SK-N-SH treated with all-trans-retinoic acid at 6 μM for 48 hours (cell line): ENCODE measurements at regions not wholly inside any gene's neighbourhood (a gene's known extent, or its start where the extent isn't known, plus 50 kb on each side); places are given as distances from the start of the nearest gene placed in this dataset.

ENCODE experiments used
- ATAC-seq: fragments of 200-7000 bp; cut with Tn5 transposase; 3 replicates; pipeline ENCODE4 v1.9.1; 2020; ENCODE audit warnings: mild to moderate bottlenecking, moderate library complexity
- BACH2 ChIP-seq: fragments of 250-450 bp; sonication (Bioruptor Pico); IDR thresholded peaks from 2 replicates; pipeline ENCODE4 v1.9.0; 2021; ENCODE audit warnings: mild to moderate bottlenecking, borderline replicate concordance
- CSDC2 ChIP-seq: fragments of 250-450 bp; sonication (Bioruptor Pico); IDR thresholded peaks from 2 replicates; pipeline ENCODE4 v1.5.0; 2020; ENCODE audit warnings: mild to moderate bottlenecking, moderate library complexity
- CSRNP3 ChIP-seq: fragments of 250-450 bp; sonication (Bioruptor Pico); IDR thresholded peaks from 2 replicates; pipeline ENCODE4 v1.5.1; 2021; ENCODE audit warnings: mild to moderate bottlenecking, moderate library complexity
- GLIS3 ChIP-seq: fragments of 250-450 bp; sonication (Bioruptor Pico); IDR thresholded peaks from 2 replicates; pipeline ENCODE4 v1.5.0; 2020; ENCODE audit warnings: mild to moderate bottlenecking, moderate library complexity
- ISL1 ChIP-seq: fragments of 250-450 bp; sonication (Bioruptor Pico); IDR thresholded peaks from 2 replicates; pipeline ENCODE4 v2.1.2; 2022; ENCODE audit warnings: mild to moderate bottlenecking, moderate library complexity
- RARB ChIP-seq: fragments of 250-450 bp; sonication (Bioruptor Pico); IDR thresholded peaks from 2 replicates; pipeline ENCODE4 v1.8.0; 2021; ENCODE audit warnings: mild to moderate bottlenecking, moderate library complexity
- SNAI2 ChIP-seq: fragments of 250-450 bp; sonication (Bioruptor Pico); IDR thresholded peaks from 2 replicates; pipeline ENCODE4 v1.5.0; 2020; ENCODE audit warnings: mild to moderate bottlenecking, moderate library complexity
- TCF4 ChIP-seq: fragments of 250-450 bp; sonication (Bioruptor Pico); IDR thresholded peaks from 2 replicates; pipeline ENCODE4 v1.8.0; 2021; ENCODE audit warnings: mild to moderate bottlenecking, moderate library complexity, borderline replicate concordance
- TSHZ2 ChIP-seq: fragments of 250-450 bp; sonication (Bioruptor Pico); IDR thresholded peaks from 2 replicates; pipeline ENCODE4 v1.5.0; 2020; ENCODE audit warnings: mild to moderate bottlenecking, moderate library complexity
- ZC3H10 ChIP-seq: fragments of 250-450 bp; sonication (Bioruptor Pico); IDR thresholded peaks from 2 replicates; pipeline ENCODE4 v1.5.1; 2021; ENCODE audit warnings: mild to moderate bottlenecking, moderate library complexity
- ZFP3 ChIP-seq: fragments of 250-450 bp; sonication (Bioruptor Pico); IDR thresholded peaks from 2 replicates; pipeline ENCODE4 v1.5.0; 2020; ENCODE audit warnings: mild to moderate bottlenecking, moderate library complexity
- ZFP30 ChIP-seq: fragments of 450-650 bp; formaldehyde crosslinking; IDR thresholded peaks from 2 replicates; pipeline ENCODE4 v1.5.0; 2022; ENCODE audit warnings: mild to moderate bottlenecking, moderate library complexity
- ZNF565 ChIP-seq: fragments of 450-650 bp; formaldehyde crosslinking; conservative IDR thresholded peaks from 2 replicates; pipeline ENCODE4 v1.5.0; 2020; ENCODE audit warnings: low read depth, mild to moderate bottlenecking, moderate library complexity
- TF ChIP-seq, protein P1 (sequence below): fragments of 250-450 bp; sonication (Bioruptor Pico); IDR thresholded peaks from 2 replicates; pipeline ENCODE4 v1.5.1; 2020; ENCODE audit warnings: low read depth, mild to moderate bottlenecking, moderate library complexity
- TF ChIP-seq, protein P2 (sequence below): fragments of 250-450 bp; sonication (Bioruptor Pico); IDR thresholded peaks from 2 replicates; pipeline ENCODE4 v1.8.0; 2020; ENCODE audit warnings: mild to moderate bottlenecking, moderate library complexity, borderline replicate concordance

GRCh38 chr2:35741556-35741955 lies 614.0 kb upstream of the CRIM1 start (continued):
- no peak for TF ChIP-seq CSRNP3
- TF ChIP-seq TCF4 (CRISPR knock-in tag), result no peak

DNA sequence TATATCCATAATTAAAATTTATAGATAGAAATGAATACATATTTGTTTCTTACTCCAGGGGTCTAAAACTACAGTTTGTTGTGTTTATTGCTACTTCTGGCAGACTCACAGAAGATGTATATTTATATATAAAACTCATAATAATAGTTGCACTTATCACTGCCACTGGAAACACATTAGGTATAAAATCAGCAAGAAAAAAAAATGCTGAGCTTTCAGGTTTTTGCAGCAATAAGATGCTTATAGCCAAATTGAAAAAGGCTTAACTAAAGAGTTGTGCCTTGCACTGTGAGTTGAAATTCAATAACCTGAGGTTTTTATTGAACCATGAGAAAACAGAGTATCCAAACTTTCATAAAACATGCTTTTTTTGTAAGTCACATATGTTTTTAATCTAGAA lies 623.9 kb upstream of the CRIM1 start:
- no peak for ATAC-seq

GRCh38 chr2:35714883-35715282 lies 640.7 kb upstream of the CRIM1 start:
- TF ChIP-seq BACH2 (CRISPR knock-in tag), result no peak
- TF ChIP-seq RARB, result no peak
- TF ChIP-seq, protein P1, sequence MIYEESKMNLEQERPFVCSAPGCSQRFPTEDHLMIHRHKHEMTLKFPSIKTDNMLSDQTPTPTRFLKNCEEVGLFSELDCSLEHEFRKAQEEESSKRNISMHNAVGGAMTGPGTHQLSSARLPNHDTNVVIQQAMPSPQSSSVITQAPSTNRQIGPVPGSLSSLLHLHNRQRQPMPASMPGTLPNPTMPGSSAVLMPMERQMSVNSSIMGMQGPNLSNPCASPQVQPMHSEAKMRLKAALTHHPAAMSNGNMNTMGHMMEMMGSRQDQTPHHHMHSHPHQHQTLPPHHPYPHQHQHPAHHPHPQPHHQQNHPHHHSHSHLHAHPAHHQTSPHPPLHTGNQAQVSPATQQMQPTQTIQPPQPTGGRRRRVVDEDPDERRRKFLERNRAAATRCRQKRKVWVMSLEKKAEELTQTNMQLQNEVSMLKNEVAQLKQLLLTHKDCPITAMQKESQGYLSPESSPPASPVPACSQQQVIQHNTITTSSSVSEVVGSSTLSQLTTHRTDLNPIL (CRISPR knock-in tag), result no peak
- TF ChIP-seq TSHZ2 (CRISPR knock-in tag), result no peak
- no peak for TF ChIP-seq CSDC2 (CRISPR knock-in tag)
- no peak for TF ChIP-seq ZC3H10 (CRISPR knock-in tag)
- no peak for TF ChIP-seq GLIS3 (CRISPR knock-in tag)
- TF ChIP-seq, protein P2, sequence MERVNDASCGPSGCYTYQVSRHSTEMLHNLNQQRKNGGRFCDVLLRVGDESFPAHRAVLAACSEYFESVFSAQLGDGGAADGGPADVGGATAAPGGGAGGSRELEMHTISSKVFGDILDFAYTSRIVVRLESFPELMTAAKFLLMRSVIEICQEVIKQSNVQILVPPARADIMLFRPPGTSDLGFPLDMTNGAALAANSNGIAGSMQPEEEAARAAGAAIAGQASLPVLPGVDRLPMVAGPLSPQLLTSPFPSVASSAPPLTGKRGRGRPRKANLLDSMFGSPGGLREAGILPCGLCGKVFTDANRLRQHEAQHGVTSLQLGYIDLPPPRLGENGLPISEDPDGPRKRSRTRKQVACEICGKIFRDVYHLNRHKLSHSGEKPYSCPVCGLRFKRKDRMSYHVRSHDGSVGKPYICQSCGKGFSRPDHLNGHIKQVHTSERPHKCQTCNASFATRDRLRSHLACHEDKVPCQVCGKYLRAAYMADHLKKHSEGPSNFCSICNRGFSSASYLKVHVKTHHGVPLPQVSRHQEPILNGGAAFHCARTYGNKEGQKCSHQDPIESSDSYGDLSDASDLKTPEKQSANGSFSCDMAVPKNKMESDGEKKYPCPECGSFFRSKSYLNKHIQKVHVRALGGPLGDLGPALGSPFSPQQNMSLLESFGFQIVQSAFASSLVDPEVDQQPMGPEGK (CRISPR knock-in tag), result no peak
- no peak for ATAC-seq

More for the DNA sequence above, 623.9 kb upstream of the CRIM1 start:
- no peak for TF ChIP-seq TCF4 (CRISPR knock-in tag)

GRCh38 chr2:35708411-35708923 lies 647.1 kb upstream of the CRIM1 start:
- TF ChIP-seq ZC3H10 (CRISPR knock-in tag) (no peak), SNAI2 (CRISPR knock-in tag) (no peak), CSRNP3 (no peak), RARB (no peak), TSHZ2 (CRISPR knock-in tag) (no peak), ISL1 (CRISPR knock-in tag) (no peak), GLIS3 (CRISPR knock-in tag) (no peak), ZFP30 (CRISPR knock-in tag) (no peak), TCF4 (CRISPR knock-in tag) (no peak), ZNF565 (no peak), ZFP3 (CRISPR knock-in tag) (no peak)
- TF ChIP-seq, all 23 proteins: peak for 0
- ATAC-seq, result no peak
